ENCODE measurements at regions not wholly inside any gene's neighbourhood (a gene's known extent, or its start where the extent isn't known, plus 50 kb on each side); places are given as distances from the start of the nearest gene placed in this dataset.

GRCh38 chr3:191702121-191702520 is 241.2 kb downstream of the PYDC2 start:
- TF ChIP-seq CTCF (IDR thresholded peaks at IDR 0.05; ENCODE audit: low read depth, low read length) (no peak), EZH2phosphoT487 (IDR thresholded peaks at IDR 0.05; ENCODE audit: low read depth) (no peak)
- no peaks in the 10 kb centered on the region for H4K20me1 ChIP-seq (ENCODE audit: insufficient read depth, low read length)

GRCh38 chr3:191707817-191708216 is 246.9 kb downstream of the PYDC2 start:
- no peak overlapping the region for H3K4me3 ChIP-seq (ENCODE audit: low read length)
- no peak overlapping the region for H3K27ac ChIP-seq (ENCODE audit: low read length)
- no peak overlapping the region for H3K4me2 ChIP-seq (ENCODE audit: low read length)
- no peak overlapping the region for H3K9ac ChIP-seq (ENCODE audit: low read length)
- H2AFZ ChIP-seq (ENCODE audit: low read depth, low read length): no peak overlapping the region
- H3K27me3 ChIP-seq (ENCODE audit: low read depth, low read length): no peaks in the 10 kb centered on the region
- no peaks in the 10 kb centered on the region for H3K79me2 ChIP-seq (ENCODE audit: low read length)
- H4K20me1 ChIP-seq (ENCODE audit: insufficient read depth, low read length): no peaks in the 10 kb centered on the region
- TF ChIP-seq EZH2phosphoT487 (IDR thresholded peaks at IDR 0.05; ENCODE audit: low read depth) (no peak), CTCF (IDR thresholded peaks at IDR 0.05; ENCODE audit: low read depth, low read length) (no peak)
- no peaks in the 10 kb centered on the region for H3K9me3 ChIP-seq (ENCODE audit: insufficient read depth, low read length)
- no peaks in the 10 kb centered on the region for H3K36me3 ChIP-seq (replicated peaks; ENCODE audit: low read depth, low read length)
- no peaks in the 10 kb centered on the region for H3K4me1 ChIP-seq (ENCODE audit: low read length)

More at GRCh38 chr3:191702121-191702520, 241.2 kb downstream of the PYDC2 start:
- H3K4me1 ChIP-seq (ENCODE audit: low read length): no peaks in the 10 kb centered on the region
- H3K79me2 ChIP-seq (ENCODE audit: low read length): no peaks in the 10 kb centered on the region
- no peak overlapping the region for H3K4me2 ChIP-seq (ENCODE audit: low read length)
- H3K9me3 ChIP-seq (ENCODE audit: insufficient read depth, low read length): no peaks in the 10 kb centered on the region
- H3K9ac ChIP-seq (ENCODE audit: low read length): no peak overlapping the region
- H3K4me3 ChIP-seq (ENCODE audit: low read length): no peak overlapping the region
- H2AFZ ChIP-seq (ENCODE audit: low read depth, low read length): no peak overlapping the region
- no peak overlapping the region for H3K27ac ChIP-seq (ENCODE audit: low read length)
- no peaks in the 10 kb centered on the region for H3K36me3 ChIP-seq (replicated peaks; ENCODE audit: low read depth, low read length)
- no peaks in the 10 kb centered on the region for H3K27me3 ChIP-seq (ENCODE audit: low read depth, low read length)

GRCh38 chr3:191715585-191715984 is 254.6 kb downstream of the PYDC2 start:
- H3K27me3 ChIP-seq (ENCODE audit: low read depth, low read length): no peaks in the 10 kb centered on the region
- H3K9me3 ChIP-seq (ENCODE audit: insufficient read depth, low read length): no peaks in the 10 kb centered on the region
- TF ChIP-seq CTCF (IDR thresholded peaks at IDR 0.05; ENCODE audit: low read depth, low read length): no peak
- TF ChIP-seq EZH2phosphoT487 (IDR thresholded peaks at IDR 0.05; ENCODE audit: low read depth): no peak
- H3K9ac ChIP-seq (ENCODE audit: low read length): no peak overlapping the region
- H4K20me1 ChIP-seq (ENCODE audit: insufficient read depth, low read length): no peaks in the 10 kb centered on the region
- H3K27ac ChIP-seq (ENCODE audit: low read length): no peak overlapping the region
- H3K36me3 ChIP-seq (replicated peaks; ENCODE audit: low read depth, low read length): no peaks in the 10 kb centered on the region
- H3K4me1 ChIP-seq (ENCODE audit: low read length): no peaks in the 10 kb centered on the region
- no peak overlapping the region for H2AFZ ChIP-seq (ENCODE audit: low read depth, low read length)
- H3K4me2 ChIP-seq (ENCODE audit: low read length): no peak overlapping the region
- H3K4me3 ChIP-seq (ENCODE audit: low read length): no peak overlapping the region
- no peaks in the 10 kb centered on the region for H3K79me2 ChIP-seq (ENCODE audit: low read length)

- H4K20me1 ChIP-seq (ENCODE audit: insufficient read depth, low read length): no peaks in the 10 kb centered on the region
- no peaks in the 10 kb centered on the region for H3K4me1 ChIP-seq (ENCODE audit: low read length)
- H3K4me2 ChIP-seq (ENCODE audit: low read length): no peak overlapping the region
- H3K36me3 ChIP-seq (replicated peaks; ENCODE audit: low read depth, low read length): no peaks in the 10 kb centered on the region
- H3K79me2 ChIP-seq (ENCODE audit: low read length): no peaks in the 10 kb centered on the region
- TF ChIP-seq CTCF (IDR thresholded peaks at IDR 0.05; ENCODE audit: low read depth, low read length): no peak
- no peak for TF ChIP-seq EZH2phosphoT487 (IDR thresholded peaks at IDR 0.05; ENCODE audit: low read depth)
- no peak overlapping the region for H2AFZ ChIP-seq (ENCODE audit: low read depth, low read length)
- H3K27me3 ChIP-seq (ENCODE audit: low read depth, low read length): no peaks in the 10 kb centered on the region
- no peak overlapping the region for H3K27ac ChIP-seq (ENCODE audit: low read length)
- no peaks in the 10 kb centered on the region for H3K9me3 ChIP-seq (ENCODE audit: insufficient read depth, low read length)
- no peak overlapping the region for H3K4me3 ChIP-seq (ENCODE audit: low read length)
- no peak overlapping the region for H3K9ac ChIP-seq (ENCODE audit: low read length)
Measured at GRCh38 chr3:191721390-191721861, 260.5 kb downstream of the PYDC2 start.

Measured in OCI-LY3 (cell line).